ENCODE measurements at regions not wholly inside any gene's neighbourhood (a gene's known extent, or its start where the extent isn't known, plus 50 kb on each side); places are given as distances from the start of the nearest gene placed in this dataset.

DNA sequence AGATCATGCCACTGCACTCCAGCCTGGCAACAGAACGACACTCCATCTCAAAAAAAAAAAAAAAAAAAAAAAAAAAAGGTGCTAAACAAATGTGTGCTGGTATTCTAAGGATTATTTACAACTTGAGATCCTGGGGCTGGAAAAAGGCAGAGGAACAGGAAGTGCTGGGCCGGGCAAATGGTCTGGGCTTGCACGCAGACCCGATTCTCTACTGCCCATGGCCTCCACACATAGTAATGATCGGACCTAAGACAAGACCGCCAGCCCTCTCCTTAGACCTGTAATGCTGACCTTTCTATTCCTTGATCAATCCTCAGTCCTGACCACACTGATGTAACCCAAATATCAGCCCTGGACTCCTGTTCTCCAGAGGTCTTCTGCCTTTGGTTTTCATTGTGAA lies 67.8 kb downstream of the EFNB1 start:
- DNase-seq, result no peak

GRCh38 chrX:68895778-68896177 lies 67.0 kb downstream of the EFNB1 start:
- DNase-seq, result no peak

- DNase-seq, result peak in 10 of 56 donors; percentile 7 to 65 (median 28)
These were observed 66.5 kb downstream of the EFNB1 start for GRCh38 chrX:68895341-68895755.

DNA sequence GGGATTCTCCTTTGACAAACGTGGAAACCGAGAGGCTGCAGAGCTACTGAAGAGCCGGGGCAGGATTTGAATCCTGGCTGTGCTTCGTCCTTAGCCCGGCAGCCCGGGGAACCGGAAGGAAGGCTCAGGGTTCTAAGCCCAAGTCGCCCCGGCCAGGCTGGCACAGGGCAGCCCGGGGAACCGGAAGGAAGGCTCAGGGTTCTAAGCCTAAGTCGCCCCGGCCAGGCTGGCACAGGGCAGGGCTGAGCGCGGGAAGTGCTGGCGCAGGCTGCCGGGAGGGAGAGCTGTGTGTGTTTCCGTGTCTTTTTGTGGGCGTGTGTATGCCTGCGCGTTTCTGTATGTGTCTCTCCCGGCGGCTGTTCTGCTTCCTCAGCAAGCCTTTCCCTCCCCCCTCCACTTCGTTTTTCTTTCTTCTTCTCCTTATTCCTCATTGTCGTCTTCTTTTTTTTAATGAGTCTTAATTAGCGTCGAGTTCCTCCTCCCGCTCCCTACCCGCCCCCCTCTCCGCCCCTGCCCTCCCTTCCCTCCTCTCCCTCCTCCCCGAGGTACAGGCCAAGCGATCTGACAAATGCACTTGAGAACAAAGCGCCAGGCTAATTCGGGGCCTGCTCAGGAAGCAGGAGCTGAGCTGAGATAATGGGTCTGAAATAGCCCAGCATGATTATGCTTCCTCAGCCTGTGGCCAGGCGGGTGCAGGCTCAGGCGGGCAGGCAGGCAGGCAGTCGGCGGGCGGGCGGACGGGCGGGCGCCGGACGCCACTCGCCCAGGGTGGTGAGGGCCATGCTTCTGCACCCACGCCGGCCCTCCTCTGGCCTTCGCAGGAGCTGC lies 65.9 kb downstream of the EFNB1 start:
- DNase-seq, result peak in 50 of 56 donors; percentile 1 to 71 (median 34)

GRCh38 chrX:68894142-68894512 lies 65.3 kb downstream of the EFNB1 start:
- DNase-seq, result peak in 35 of 56 donors; percentile 3 to 67 (median 25)

DNA sequence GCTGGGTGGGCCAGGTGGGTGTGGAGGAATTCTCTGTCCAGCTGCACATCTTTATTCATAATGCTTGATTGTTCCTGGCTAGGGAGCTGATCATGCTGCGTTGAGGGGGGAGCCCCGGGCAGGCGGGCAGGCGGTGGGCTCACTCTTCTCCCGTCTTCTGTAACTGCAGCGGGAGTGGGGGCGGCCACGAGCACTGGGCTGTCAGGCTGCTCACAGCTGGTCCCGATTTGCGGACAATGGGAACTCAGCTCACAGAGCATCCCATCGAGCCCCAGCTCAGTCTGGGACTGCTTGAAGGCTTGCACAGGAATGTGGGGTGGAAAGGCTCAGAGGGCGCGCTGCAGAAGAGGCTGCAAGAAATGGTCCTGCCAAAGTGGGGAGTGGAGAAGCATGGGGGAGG lies 63.8 kb downstream of the EFNB1 start:
- no peak for DNase-seq

DNA sequence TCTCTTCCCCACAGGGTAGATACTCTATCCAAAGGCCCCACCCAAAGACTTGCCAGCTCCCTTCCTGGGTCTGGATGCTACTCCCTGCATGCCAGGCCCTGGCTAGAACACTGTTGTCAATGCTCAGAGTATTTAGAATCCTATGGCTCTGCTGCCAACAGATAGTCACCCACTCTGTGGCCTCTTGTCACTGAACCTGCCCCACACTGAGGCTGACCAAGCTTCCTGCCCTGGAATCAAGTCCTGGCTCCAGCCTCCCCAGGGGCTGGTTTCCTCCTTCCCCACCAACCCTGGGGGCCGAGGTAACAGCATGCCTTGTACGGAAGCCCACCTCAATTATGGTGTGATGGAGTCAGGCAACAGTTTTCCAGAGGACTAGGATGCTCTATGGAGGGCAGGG lies 63.3 kb downstream of the EFNB1 start:
- no peak for DNase-seq

All from amygdala (tissue), 56 donors.